CD8-positive, alpha-beta memory T cell (primary cell): ENCODE measurements at regions not wholly inside any gene's neighbourhood (a gene's known extent, or its start where the extent isn't known, plus 50 kb on each side); places are given as distances from the start of the nearest gene placed in this dataset.

Source experiments
- CTCF ChIA-PET: fragments of 350-600 bp; sonication (Branson Sonifier 250); formaldehyde crosslinking; loops from one replicate; lab custom pipeline; 2021; ENCODE audit warnings: antibody characterized with exemption; lab: Charles Lee
- POLR2A ChIA-PET: fragments of 350-600 bp; sonication (Branson Sonifier 250); formaldehyde crosslinking; loops from one replicate; lab custom pipeline; 2021; ENCODE audit warnings: antibody characterized with exemption; lab: Charles Lee
- DNase-seq, 5 donors: peaks; one replicate each; pipeline versions ENCODE4 v3.0.0 to v3.0.0-alpha.2; 2020 to 2022; ENCODE audit warnings: mixed read lengths in 1 of 5
- H3K27ac ChIP-seq: one replicate; pipeline ENCODE4 v1.7.0; 2013; ENCODE audit warnings: low read depth, mild to moderate bottlenecking, low read length, moderate library complexity
- H3K27me3 ChIP-seq: 2 replicates; pipeline ENCODE4 v1.7.0; 2013; ENCODE audit warnings: low read length, mild to moderate bottlenecking; ENCODE audit not compliant: insufficient read depth, poor library complexity, severe bottlenecking
- H3K36me3 ChIP-seq: 2 replicates; pipeline ENCODE4 v1.7.0; 2013; ENCODE audit warnings: mild to moderate bottlenecking, low read length, moderate library complexity; ENCODE audit not compliant: insufficient read depth
- H3K4me1 ChIP-seq: 2 replicates; pipeline ENCODE4 v1.7.0; 2013; ENCODE audit warnings: mild to moderate bottlenecking, low read length, moderate library complexity; ENCODE audit not compliant: insufficient read depth
- H3K4me3 ChIP-seq: 2 replicates; pipeline ENCODE4 v1.7.0; 2013; ENCODE audit warnings: mild to moderate bottlenecking, low read length
- H3K9me3 ChIP-seq: 2 replicates; pipeline ENCODE4 v1.7.0; 2013; ENCODE audit warnings: mild to moderate bottlenecking, low read length
- H3K27ac Mint-ChIP-seq, 8 donors: one replicate each; pipeline ENCODE4 v1.8.0; 2020 to 2021; ENCODE audit warnings: mixed read lengths in 8 of 8, mild to moderate bottlenecking in 6 of 8, inconsistent platforms in 3 of 8, moderate library complexity in 3 of 8
- H3K27me3 Mint-ChIP-seq, 2 donors: one replicate each; pipeline ENCODE4 v1.8.0; 2020 to 2021; ENCODE audit warnings: mixed read lengths in 2 of 2, mild to moderate bottlenecking in 1 of 2, moderate library complexity in 1 of 2
- H3K36me3 Mint-ChIP-seq, 3 donors: one replicate each; pipeline ENCODE4 v1.8.0; 2020 to 2021; ENCODE audit warnings: mixed read lengths in 3 of 3, inconsistent platforms in 1 of 3, mild to moderate bottlenecking in 1 of 3
- H3K4me1 Mint-ChIP-seq, 3 donors: one replicate each; pipeline ENCODE4 v1.8.0; 2020 to 2021; ENCODE audit warnings: mixed read lengths in 3 of 3, inconsistent platforms in 1 of 3, mild to moderate bottlenecking in 1 of 3
- H3K4me3 Mint-ChIP-seq, 7 donors: one replicate each; pipeline ENCODE4 v1.8.0; 2020 to 2021; ENCODE audit warnings: mixed read lengths in 7 of 7, mild to moderate bottlenecking in 6 of 7, moderate library complexity in 4 of 7, inconsistent platforms in 2 of 7
- H3K9me3 Mint-ChIP-seq, 5 donors: one replicate each; pipeline ENCODE4 v1.8.0; 2020 to 2022; ENCODE audit warnings: mixed read lengths in 5 of 5, mild to moderate bottlenecking in 3 of 5, moderate library complexity in 2 of 5, inconsistent platforms in 1 of 5

DNA sequence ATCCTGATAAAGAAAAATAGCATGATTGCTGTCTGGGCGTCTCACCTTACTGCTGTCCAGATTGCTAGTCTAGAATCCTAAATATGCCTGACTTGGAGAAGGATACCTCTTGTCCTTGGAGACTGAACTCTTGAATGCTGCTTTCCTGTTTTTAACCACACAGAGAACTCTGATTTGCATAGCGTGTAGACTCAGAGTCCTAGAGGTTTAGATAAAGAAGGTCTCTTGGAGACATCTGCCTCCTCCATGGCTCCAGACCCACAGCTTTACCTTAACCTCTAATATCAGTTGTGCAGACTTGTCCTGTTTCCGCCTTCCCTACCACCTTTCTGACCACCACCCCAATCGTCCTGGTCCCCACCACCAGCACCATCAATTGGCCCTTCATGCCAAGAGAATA, 292.6 kb upstream of the CYRIA start:
- Mint-ChIP-seq H3K4me3 (no peak overlapping the region), H3K4me1 (no peaks in the 10 kb centered on the region), H3K9me3 (peaks cover 0 to 9% (median 5%) of the 10 kb centered on the region in 5 donors), H3K27ac (no peak overlapping the region), H3K27me3 (no peaks in the 10 kb centered on the region), H3K36me3 (no peaks in the 10 kb centered on the region)
- Histone ChIP-seq H3K36me3 (no peaks in the 10 kb centered on the region), H3K9me3 (no peaks in the 10 kb centered on the region), H3K4me3 (no peak overlapping the region), H3K27ac (no peak overlapping the region), H3K4me1 (no peaks in the 10 kb centered on the region), H3K27me3 (no peaks in the 10 kb centered on the region)
- no peak for DNase-seq
- ChIA-PET CTCF (no interaction called here), POLR2A (no interaction called here)

DNA sequence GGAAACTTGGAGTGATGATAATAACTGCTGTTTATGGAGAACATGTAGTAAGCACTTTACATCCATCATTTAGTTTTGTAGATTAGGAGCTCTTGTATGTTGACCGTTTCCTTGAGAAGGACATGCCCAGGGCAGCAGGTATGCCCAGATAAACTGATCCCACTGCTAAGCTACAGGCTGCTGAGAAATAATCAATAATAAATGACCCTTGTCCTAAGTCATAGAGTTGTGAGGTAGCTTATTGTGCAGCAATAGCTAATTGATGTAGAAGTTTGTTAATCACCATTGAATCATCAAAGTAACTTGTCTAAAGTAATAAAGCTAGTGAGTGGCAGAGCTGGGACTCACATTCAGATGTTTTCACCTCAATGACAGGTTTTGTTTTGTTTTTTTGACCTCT, 287.2 kb upstream of the CYRIA start:
- H3K9me3 Mint-ChIP-seq, result peaks cover 0 to 13% (median 2%) of the 10 kb centered on the region in 5 donors
- Histone ChIP-seq H3K4me1 (no peaks in the 10 kb centered on the region), H3K27me3 (no peaks in the 10 kb centered on the region), H3K27ac (no peak overlapping the region), H3K4me3 (no peak overlapping the region), H3K9me3 (no peaks in the 10 kb centered on the region), H3K36me3 (no peaks in the 10 kb centered on the region)
- H3K36me3 Mint-ChIP-seq, result no peaks in the 10 kb centered on the region
- no peak for DNase-seq
- no peak overlapping the region for H3K27ac Mint-ChIP-seq
- H3K27me3 Mint-ChIP-seq, result no peaks in the 10 kb centered on the region
- no peaks in the 10 kb centered on the region for H3K4me1 Mint-ChIP-seq
- POLR2A ChIA-PET, result no interaction called here
- H3K4me3 Mint-ChIP-seq, result no peak overlapping the region
- CTCF ChIA-PET, result no interaction called here

DNA sequence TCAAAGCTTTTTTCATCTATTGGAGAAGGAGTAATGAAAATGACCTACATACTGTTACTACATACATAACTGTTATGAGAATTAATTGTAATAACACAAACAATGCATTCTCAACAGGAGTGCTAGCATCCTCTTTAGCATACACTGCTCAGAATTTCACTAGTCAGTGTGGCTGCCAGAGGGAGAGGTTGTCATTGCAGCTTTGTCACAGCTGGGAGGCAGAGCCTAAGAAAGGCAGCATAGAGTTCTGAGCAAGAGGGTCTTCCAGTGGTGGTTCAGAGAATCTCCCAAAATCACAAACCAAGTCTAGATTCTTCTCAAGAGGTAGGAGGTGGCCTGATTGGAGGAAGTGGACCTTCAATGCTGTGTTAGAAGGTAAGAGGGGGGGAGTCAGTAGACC, 286.7 kb upstream of the CYRIA start:
- no peak overlapping the region for H3K27ac Mint-ChIP-seq
- peaks cover 0 to 13% (median 2%) of the 10 kb centered on the region in 5 donors for H3K9me3 Mint-ChIP-seq
- no peaks in the 10 kb centered on the region for H3K36me3 ChIP-seq
- H3K27me3 ChIP-seq, result no peaks in the 10 kb centered on the region
- no peaks in the 10 kb centered on the region for H3K9me3 ChIP-seq
- POLR2A ChIA-PET, result no interaction called here
- no peaks in the 10 kb centered on the region for H3K4me1 Mint-ChIP-seq
- H3K27me3 Mint-ChIP-seq, result no peaks in the 10 kb centered on the region
- no peaks in the 10 kb centered on the region for H3K36me3 Mint-ChIP-seq
- H3K27ac ChIP-seq, result no peak overlapping the region
- H3K4me3 ChIP-seq, result no peak overlapping the region
- H3K4me1 ChIP-seq, result no peaks in the 10 kb centered on the region
- DNase-seq, result no peak
- CTCF ChIA-PET, result no interaction called here
- no peak overlapping the region for H3K4me3 Mint-ChIP-seq

DNA sequence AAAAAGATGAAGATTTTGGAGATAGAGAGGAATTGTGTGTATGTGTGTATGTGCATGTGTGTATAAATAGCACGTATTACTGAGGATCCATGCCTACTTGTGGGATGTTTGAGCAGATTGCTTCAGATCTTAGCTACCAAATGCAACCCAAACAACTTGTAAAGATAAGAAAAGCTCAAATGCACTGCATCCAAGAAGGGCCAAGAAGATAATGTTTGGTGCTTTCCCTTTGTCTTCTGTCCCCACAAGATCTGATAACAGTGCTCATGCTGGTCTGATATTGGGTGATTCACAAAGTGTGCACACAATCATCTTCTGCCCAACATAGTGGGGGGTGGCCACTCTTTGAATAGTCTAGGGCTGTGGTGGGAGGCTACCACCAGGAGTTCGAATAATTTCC, 284.8 kb upstream of the CYRIA start:
- Histone ChIP-seq H3K36me3 (no peaks in the 10 kb centered on the region), H3K9me3 (no peaks in the 10 kb centered on the region), H3K27me3 (no peaks in the 10 kb centered on the region), H3K27ac (no peak overlapping the region), H3K4me1 (no peaks in the 10 kb centered on the region), H3K4me3 (no peak overlapping the region)
- ChIA-PET CTCF (no interaction called here), POLR2A (no interaction called here)
- no peaks in the 10 kb centered on the region for H3K27me3 Mint-ChIP-seq
- H3K9me3 Mint-ChIP-seq, result peaks cover 0 to 13% (median 2%) of the 10 kb centered on the region in 5 donors
- H3K27ac Mint-ChIP-seq, result no peak overlapping the region
- H3K36me3 Mint-ChIP-seq, result no peaks in the 10 kb centered on the region
- DNase-seq, result no peak
- no peak overlapping the region for H3K4me3 Mint-ChIP-seq
- H3K4me1 Mint-ChIP-seq, result no peaks in the 10 kb centered on the region

DNA sequence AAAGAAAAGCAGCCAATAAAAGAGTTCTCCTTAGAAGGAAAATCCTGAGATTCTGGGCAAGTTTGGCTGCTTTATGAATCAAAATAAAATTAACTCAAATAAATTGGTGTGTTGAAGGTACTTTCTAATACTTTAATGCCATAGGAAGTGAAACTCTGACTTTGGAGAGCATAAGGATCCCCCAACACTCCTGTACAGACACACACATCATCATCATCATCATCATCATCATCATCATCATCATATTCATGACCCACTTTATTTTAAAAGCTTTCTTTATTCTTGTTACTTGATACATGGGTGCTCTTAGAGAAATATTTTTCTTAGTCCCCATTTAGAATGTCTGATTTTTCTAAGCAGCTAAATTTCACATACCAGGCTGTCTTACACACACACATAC, 283.1 kb upstream of the CYRIA start:
- no peak overlapping the region for H3K27ac ChIP-seq
- Mint-ChIP-seq H3K36me3 (no peaks in the 10 kb centered on the region), H3K27ac (no peak overlapping the region), H3K9me3 (peaks cover 0 to 7% (median 2%) of the 10 kb centered on the region in 5 donors), H3K27me3 (no peaks in the 10 kb centered on the region), H3K4me3 (no peak overlapping the region), H3K4me1 (no peaks in the 10 kb centered on the region)
- no peak overlapping the region for H3K4me3 ChIP-seq
- no peaks in the 10 kb centered on the region for H3K36me3 ChIP-seq
- POLR2A ChIA-PET, result no interaction called here
- H3K27me3 ChIP-seq, result no peaks in the 10 kb centered on the region
- no peaks in the 10 kb centered on the region for H3K9me3 ChIP-seq
- no peak for DNase-seq
- CTCF ChIA-PET, result no interaction called here
- H3K4me1 ChIP-seq, result no peaks in the 10 kb centered on the region

DNA sequence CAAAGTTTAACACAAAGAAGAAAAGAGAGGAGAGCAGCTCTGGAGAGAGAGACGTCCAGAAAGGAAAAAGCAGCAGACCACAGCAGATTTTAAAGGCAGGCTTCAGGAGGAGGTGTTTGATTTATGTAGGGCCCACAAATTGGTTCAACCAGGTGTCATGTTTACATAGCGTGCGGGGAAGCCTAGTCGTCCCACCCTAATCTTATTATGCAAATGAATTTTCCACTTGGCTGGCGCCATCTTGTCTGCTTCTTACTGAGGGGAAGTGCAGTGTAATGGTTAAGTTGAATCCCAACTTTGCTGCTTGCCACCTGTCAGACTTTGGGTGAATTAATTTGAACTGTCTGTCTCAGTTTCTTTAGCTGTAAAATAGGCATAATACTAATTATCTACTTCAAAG, 282.4 kb upstream of the CYRIA start:
- H3K9me3 Mint-ChIP-seq, result peaks cover 0 to 5% (median 2%) of the 10 kb centered on the region in 5 donors
- Histone ChIP-seq H3K4me1 (no peaks in the 10 kb centered on the region), H3K9me3 (no peaks in the 10 kb centered on the region), H3K27me3 (no peaks in the 10 kb centered on the region), H3K4me3 (no peak overlapping the region), H3K27ac (no peak overlapping the region), H3K36me3 (no peaks in the 10 kb centered on the region)
- H3K4me1 Mint-ChIP-seq, result no peaks in the 10 kb centered on the region
- no peaks in the 10 kb centered on the region for H3K27me3 Mint-ChIP-seq
- H3K27ac Mint-ChIP-seq, result no peak overlapping the region
- ChIA-PET CTCF (no interaction called here), POLR2A (no interaction called here)
- no peaks in the 10 kb centered on the region for H3K36me3 Mint-ChIP-seq
- no peak overlapping the region for H3K4me3 Mint-ChIP-seq
- no peak for DNase-seq

DNA sequence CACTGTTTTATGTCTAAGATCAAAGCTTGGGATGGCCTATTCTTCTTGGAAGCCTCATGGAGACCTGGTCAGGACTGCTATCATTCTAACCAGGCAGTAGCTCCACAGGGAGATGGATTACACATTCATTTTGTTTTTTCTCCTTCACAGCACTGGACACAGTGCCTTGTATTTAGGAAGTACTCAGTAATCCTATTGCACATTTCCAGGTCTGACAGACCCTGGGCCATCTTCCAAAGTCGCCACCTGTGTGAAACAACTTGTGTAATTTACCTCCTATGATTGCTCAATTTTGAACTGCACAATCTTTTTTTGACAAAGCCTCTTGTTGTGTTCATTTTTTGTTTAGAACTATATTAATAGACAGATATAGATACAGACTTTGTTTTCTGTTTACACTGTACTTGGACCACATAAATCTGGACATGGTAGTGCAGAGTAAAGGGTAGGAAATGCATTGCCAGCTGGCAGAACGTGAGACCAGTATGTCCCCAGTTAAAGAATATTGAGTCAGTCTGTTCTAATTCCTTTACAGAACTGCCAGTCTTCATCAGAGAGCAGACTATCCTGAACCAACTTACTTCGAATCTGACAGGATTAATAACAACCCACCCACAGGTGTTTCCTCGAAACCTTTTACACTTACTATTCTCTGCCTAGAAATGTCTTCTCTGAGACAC, 277.8 kb upstream of the CYRIA start:
- Mint-ChIP-seq H3K4me3 (no peak overlapping the region), H3K27me3 (no peaks in the 10 kb centered on the region), H3K9me3 (peaks cover 2 to 9% (median 4%) of the 10 kb centered on the region in 5 donors), H3K36me3 (no peaks in the 10 kb centered on the region), H3K27ac (no peak overlapping the region), H3K4me1 (no peaks in the 10 kb centered on the region)
- ChIA-PET POLR2A (no interaction called here), CTCF (no interaction called here)
- no peak for DNase-seq
- H3K4me1 ChIP-seq, result no peaks in the 10 kb centered on the region
- no peak overlapping the region for H3K4me3 ChIP-seq
- no peaks in the 10 kb centered on the region for H3K36me3 ChIP-seq
- H3K9me3 ChIP-seq, result no peaks in the 10 kb centered on the region
- no peaks in the 10 kb centered on the region for H3K27me3 ChIP-seq
- H3K27ac ChIP-seq, result no peak overlapping the region

DNA sequence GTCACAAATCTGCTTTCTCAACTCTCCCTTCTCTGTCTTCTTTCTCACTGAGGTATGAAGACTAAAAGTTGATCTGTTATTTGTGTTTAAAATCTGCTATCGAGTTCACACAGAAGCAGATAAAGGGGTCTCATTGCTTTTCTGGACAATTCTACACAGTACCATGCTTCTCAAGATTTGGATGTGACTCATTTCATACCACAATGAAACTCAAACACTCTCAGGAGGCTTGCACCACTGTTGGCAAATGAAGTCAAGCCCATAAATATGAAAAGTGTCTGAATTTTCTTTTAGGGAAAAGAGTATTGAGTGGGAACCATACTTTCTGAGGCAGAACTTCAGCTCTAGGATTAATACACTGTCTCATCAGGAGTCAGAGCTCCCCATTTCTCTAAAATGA, 274.6 kb upstream of the CYRIA start:
- Mint-ChIP-seq H3K36me3 (no peaks in the 10 kb centered on the region), H3K9me3 (peaks cover 3 to 16% (median 4%) of the 10 kb centered on the region in 5 donors), H3K27ac (no peak overlapping the region), H3K4me1 (no peaks in the 10 kb centered on the region), H3K4me3 (no peak overlapping the region), H3K27me3 (no peaks in the 10 kb centered on the region)
- CTCF ChIA-PET, result no interaction called here
- POLR2A ChIA-PET, result no interaction called here
- no peaks in the 10 kb centered on the region for H3K27me3 ChIP-seq
- H3K27ac ChIP-seq, result no peak overlapping the region
- no peaks in the 10 kb centered on the region for H3K9me3 ChIP-seq
- no peaks in the 10 kb centered on the region for H3K4me1 ChIP-seq
- H3K36me3 ChIP-seq, result no peaks in the 10 kb centered on the region
- DNase-seq, result no peak
- no peak overlapping the region for H3K4me3 ChIP-seq
